ENCODE measurements at regions not wholly inside any gene's neighbourhood (a gene's known extent, or its start where the extent isn't known, plus 50 kb on each side); places are given as distances from the start of the nearest gene placed in this dataset.

DNA sequence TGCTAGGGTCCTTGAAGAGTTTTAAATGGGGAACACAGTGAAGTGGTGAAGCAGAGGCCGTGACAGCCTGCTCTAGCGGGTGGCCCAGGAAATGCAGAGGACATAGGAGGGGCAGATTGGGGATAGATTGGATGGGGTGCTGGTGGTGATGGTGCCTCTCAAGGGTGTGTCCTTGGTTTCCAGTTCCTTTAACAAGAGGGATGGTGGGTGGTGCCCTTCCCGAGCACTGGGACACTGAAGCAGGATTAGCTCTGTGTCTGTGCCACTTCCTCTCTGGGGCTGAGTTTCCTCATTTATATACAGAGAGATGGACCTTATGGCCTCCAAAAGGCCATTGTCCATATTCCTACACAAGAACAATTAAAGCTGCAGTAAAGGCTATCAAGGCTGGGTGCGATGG is 285.5 kb downstream of the TCF7L2 start:
- Histone ChIP-seq H3K4me1 (no peaks in the 10 kb centered on the region), H3K27me3 (no peaks in the 10 kb centered on the region), H3K27ac (no peak overlapping the region), H3K4me3 (no peak overlapping the region), H3K9me3 (no peaks in the 10 kb centered on the region), H3K36me3 (no peaks in the 10 kb centered on the region)
- intact Hi-C loops (cut with DNase I; ENCODE audit: low total_unique reads): no loop called here
- TF ChIP-seq, protein P1, sequence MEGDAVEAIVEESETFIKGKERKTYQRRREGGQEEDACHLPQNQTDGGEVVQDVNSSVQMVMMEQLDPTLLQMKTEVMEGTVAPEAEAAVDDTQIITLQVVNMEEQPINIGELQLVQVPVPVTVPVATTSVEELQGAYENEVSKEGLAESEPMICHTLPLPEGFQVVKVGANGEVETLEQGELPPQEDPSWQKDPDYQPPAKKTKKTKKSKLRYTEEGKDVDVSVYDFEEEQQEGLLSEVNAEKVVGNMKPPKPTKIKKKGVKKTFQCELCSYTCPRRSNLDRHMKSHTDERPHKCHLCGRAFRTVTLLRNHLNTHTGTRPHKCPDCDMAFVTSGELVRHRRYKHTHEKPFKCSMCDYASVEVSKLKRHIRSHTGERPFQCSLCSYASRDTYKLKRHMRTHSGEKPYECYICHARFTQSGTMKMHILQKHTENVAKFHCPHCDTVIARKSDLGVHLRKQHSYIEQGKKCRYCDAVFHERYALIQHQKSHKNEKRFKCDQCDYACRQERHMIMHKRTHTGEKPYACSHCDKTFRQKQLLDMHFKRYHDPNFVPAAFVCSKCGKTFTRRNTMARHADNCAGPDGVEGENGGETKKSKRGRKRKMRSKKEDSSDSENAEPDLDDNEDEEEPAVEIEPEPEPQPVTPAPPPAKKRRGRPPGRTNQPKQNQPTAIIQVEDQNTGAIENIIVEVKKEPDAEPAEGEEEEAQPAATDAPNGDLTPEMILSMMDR (IDR thresholded peaks at IDR 0.05): no peak
- DNase-seq: peak in 1 of 2 donors; percentile 48

DNA sequence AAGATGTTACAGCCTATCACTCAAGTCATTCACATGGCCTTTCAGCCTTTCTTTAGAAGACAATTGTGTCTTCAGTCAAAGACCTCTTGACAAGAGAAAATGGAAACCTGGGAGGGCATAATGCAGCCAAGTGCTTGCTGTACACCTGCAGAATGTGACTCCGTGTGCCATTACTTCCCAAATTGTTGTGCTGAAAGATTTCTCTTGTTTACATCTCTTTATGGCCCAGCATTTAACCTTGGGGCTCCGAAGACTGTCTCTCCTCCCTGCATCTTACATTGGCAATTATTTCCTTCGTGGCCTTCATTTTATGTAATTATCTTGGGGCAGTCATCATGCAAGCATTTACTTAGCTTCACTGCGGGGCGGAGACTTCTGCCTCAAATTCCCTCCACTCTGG is 287.0 kb downstream of the TCF7L2 start:
- H3K9me3 ChIP-seq: no peaks in the 10 kb centered on the region
- DNase-seq: no peak
- H3K27ac ChIP-seq: no peak overlapping the region
- intact Hi-C loops (cut with DNase I; ENCODE audit: low total_unique reads): no loop called here
- no peaks in the 10 kb centered on the region for H3K4me1 ChIP-seq
- no peaks in the 10 kb centered on the region for H3K36me3 ChIP-seq
- TF ChIP-seq, protein P1 (IDR thresholded peaks at IDR 0.05): no peak
- no peak overlapping the region for H3K4me3 ChIP-seq
- no peaks in the 10 kb centered on the region for H3K27me3 ChIP-seq

DNA sequence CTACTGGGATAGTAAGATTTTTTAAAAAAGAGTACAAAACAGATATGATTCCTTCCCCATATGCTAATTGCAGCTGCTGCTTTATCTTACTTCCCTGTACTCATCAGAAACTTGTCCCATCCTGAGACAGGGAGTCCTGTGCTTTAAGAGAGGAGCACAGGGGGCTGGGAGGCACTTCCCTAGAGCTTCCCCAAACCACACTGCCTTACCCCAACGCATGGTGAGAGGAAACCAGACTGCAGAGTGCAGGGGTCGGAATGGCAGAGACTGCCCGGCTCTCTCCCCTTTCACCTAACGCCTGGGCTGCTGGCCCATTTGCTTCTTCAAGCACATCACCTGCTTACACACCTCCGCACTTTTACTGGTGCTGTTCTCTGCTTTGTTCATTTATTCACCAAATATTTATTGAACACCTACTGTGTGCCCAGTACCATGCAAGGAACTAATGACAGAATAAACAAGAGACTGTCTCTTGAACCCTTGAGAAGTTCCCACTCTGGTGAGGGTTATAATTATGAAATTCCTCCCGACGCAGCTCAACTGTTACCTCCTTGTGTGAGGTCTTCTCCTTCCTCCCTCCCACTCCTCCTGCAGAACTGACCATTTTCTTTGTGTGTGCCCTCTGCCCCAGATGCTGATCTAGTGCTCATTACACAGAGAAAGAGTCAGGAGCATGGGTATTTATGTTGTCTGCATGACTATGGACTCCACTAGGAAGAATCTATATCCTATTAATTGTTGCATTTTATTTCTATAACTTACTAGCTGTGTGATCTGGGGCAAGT is 289.7 kb downstream of the TCF7L2 start:
- no peaks in the 10 kb centered on the region for H3K27me3 ChIP-seq
- no peaks in the 10 kb centered on the region for H3K4me1 ChIP-seq
- H3K9me3 ChIP-seq: no peaks in the 10 kb centered on the region
- H3K4me3 ChIP-seq: no peak overlapping the region
- H3K27ac ChIP-seq: no peak overlapping the region
- intact Hi-C loops (cut with DNase I; ENCODE audit: low total_unique reads): no loop called here
- TF ChIP-seq, protein P1 (IDR thresholded peaks at IDR 0.05): no peak
- no peak for DNase-seq
- H3K36me3 ChIP-seq: no peaks in the 10 kb centered on the region

DNA sequence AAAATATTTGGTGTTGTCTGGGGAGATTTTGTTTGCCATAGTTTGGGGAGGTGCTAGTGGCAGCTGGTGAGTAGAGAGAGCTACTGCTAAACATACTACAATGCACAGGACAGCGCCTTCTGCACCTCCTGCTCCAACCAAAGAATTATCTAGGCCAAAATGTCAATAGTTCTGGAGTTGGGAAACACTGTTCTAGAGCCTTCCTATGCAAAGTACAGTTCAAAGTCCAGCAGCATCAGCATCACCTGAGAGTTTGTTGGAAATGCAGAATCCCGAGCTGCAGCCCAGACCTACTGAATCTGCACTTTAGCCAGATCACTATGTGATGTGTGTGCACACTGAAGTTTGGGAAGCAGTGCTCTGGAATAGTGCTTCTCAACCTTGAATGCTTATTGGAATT is 290.7 kb downstream of the TCF7L2 start:
- Histone ChIP-seq H3K36me3 (no peaks in the 10 kb centered on the region), H3K27ac (no peak overlapping the region), H3K4me3 (no peak overlapping the region), H3K27me3 (no peaks in the 10 kb centered on the region), H3K4me1 (no peaks in the 10 kb centered on the region), H3K9me3 (no peaks in the 10 kb centered on the region)
- TF ChIP-seq, protein P1 (IDR thresholded peaks at IDR 0.05): no peak
- intact Hi-C loops (cut with DNase I; ENCODE audit: low total_unique reads): no loop called here
- peak in 1 of 2 donors; percentile 1 for DNase-seq

DNA sequence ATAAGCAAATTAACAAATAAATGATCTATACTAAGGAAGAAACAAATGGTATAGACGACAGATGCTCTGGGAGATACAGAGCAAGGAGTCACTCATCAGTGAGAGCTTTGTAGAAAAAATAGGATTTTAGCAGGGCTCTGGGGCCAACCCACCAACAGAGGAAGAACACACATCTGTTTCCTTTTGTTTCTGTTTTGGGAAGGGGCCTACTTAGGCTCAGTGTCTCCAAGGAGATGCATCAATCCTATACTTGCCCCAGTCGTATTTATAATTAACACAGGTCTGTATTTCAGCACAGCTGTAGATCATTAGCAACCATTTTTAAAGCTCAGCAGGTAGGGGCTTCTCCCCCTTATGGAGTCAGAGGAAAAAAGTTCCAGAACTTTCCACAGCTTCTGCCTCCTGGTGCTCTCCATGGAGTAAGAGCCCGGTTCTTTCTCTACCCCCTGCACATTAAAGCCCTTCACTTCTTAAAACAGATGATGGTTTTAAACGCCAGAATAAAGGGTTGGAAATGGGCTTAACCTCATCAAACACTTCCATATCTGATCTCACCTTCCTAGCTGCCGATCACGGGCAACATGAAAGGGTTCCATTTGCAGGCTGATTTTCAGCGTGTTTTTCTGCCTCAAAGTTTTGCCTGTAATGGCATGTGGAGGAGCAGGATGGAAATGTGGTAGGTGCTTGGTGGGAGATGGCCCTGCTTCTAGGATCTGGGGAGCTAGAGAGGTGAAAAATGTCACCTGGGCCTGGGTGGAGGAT is 291.7 kb downstream of the TCF7L2 start:
- no peaks in the 10 kb centered on the region for H3K9me3 ChIP-seq
- H3K27ac ChIP-seq: no peak overlapping the region
- H3K4me1 ChIP-seq: no peaks in the 10 kb centered on the region
- peak in 1 of 2 donors; percentile 12 for DNase-seq
- no peak overlapping the region for H3K4me3 ChIP-seq
- TF ChIP-seq, protein P1 (IDR thresholded peaks at IDR 0.05): no peak
- intact Hi-C loops (cut with DNase I; ENCODE audit: low total_unique reads): no loop called here
- no peaks in the 10 kb centered on the region for H3K36me3 ChIP-seq
- H3K27me3 ChIP-seq: no peaks in the 10 kb centered on the region

Measured in tibial artery (tissue), 4 donors.